Smooth muscle cell (in vitro differentiated cells): ENCODE measurements at regions not wholly inside any gene's neighbourhood (a gene's known extent, or its start where the extent isn't known, plus 50 kb on each side); places are given as distances from the start of the nearest gene placed in this dataset. TPM values are rescaled to one million over a fixed set of nuclear protein-coding genes. Genes with fewer than 3 reads are reported as not detected.

Experiments
- DNase-seq: peaks from one replicate; lab custom pipeline; 2025; ENCODE audit not compliant: unreplicated experiment; lab: John Stamatoyannopoulos, UW
- H2AFZ ChIP-seq: fragments of 200-600 bp; sonication (generic); 2 replicates; pipeline ENCODE4 v1.6.0; 2016; ENCODE audit warnings: antibody characterized with exemption, low read depth, mild to moderate bottlenecking
- H3F3A ChIP-seq: fragments of 200-600 bp; sonication (generic); 2 replicates; pipeline ENCODE4 v1.6.0; 2017; ENCODE audit warnings: antibody characterized with exemption, low read depth
- H3K27ac ChIP-seq: fragments of 200-600 bp; sonication (generic); 2 replicates; pipeline ENCODE4 v1.5.1; 2016; ENCODE audit warnings: low read depth, mild to moderate bottlenecking
- H3K27me3 ChIP-seq: fragments of 200-600 bp; sonication (generic); 2 replicates; pipeline ENCODE4 v1.6.1; 2016; ENCODE audit warnings: low read depth, mild to moderate bottlenecking
- H3K36me3 ChIP-seq: fragments of 200-600 bp; sonication (generic); 2 replicates; pipeline ENCODE4 v1.5.1; 2016; ENCODE audit warnings: low read depth
- H3K4me1 ChIP-seq: fragments of 200-600 bp; sonication (generic); 2 replicates; pipeline ENCODE4 v1.5.1; 2016; ENCODE audit warnings: low read depth
- H3K4me2 ChIP-seq: fragments of 200-600 bp; sonication (generic); 2 replicates; pipeline ENCODE4 v1.6.0; 2016; ENCODE audit warnings: mild to moderate bottlenecking
- H3K4me3 ChIP-seq: fragments of 200-600 bp; sonication (generic); 2 replicates; pipeline ENCODE4 v1.5.1; 2016; ENCODE audit warnings: mild to moderate bottlenecking
- H3K79me2 ChIP-seq: fragments of 200-600 bp; sonication (generic); 2 replicates; pipeline ENCODE4 v1.6.0; 2016; ENCODE audit warnings: low read depth, mild to moderate bottlenecking
- H3K9ac ChIP-seq: fragments of 200-600 bp; sonication (generic); 2 replicates; pipeline ENCODE4 v1.6.0; 2016; ENCODE audit warnings: low read depth
- H3K9me3 ChIP-seq: fragments of 200-600 bp; sonication (generic); replicated peaks from 2 replicates; pipeline ENCODE4 v1.5.1; 2016; ENCODE audit warnings: low read depth
- H4K20me1 ChIP-seq: fragments of 200-600 bp; sonication (generic); 2 replicates; pipeline ENCODE4 v1.6.0; 2016; ENCODE audit warnings: low read depth
- CTCF ChIP-seq: fragments of 200-600 bp; sonication (generic); IDR thresholded peaks from 2 replicates; pipeline ENCODE4 v1.5.1; 2017; ENCODE audit warnings: borderline replicate concordance, mild to moderate bottlenecking, antibody characterized with exemption; ENCODE audit not compliant: insufficient read depth, poor library complexity, severe bottlenecking
- WGBS: methylation state at CpG from one replicate; pipeline ENCODE4 v1.1.7; 2016; ENCODE audit warnings: low lambda C conversion rate; 5-methylcytosine and 5-hydroxymethylcytosine counted together
- microRNA counts: library from miRNA; unstranded; fragments of <30 nt; microRNA quantifications from one replicate; lab custom pipeline; 2016
- microRNA-seq: library from miRNA; unstranded; fragments of <30 nt; microRNA quantifications from one replicate; pipeline ENCODE4, GENCODE V29; 2016; ENCODE audit warnings: borderline number of aligned reads
- small RNA-seq: library from RNA; depleted of rRNA; stranded (forward); fragments of <200 nt; gene quantifications from one replicate; pipeline ENCODE3, GENCODE V24; 2014

GRCh38 chr18:37617623-37618022 is 52.0 kb upstream of the CELF4 start:
- Histone ChIP-seq H3K36me3 (no peaks in the 10 kb centered on the region), H3K79me2 (no peaks in the 10 kb centered on the region), H3K4me1 (peaks cover 5% of the 10 kb centered on the region), H2AFZ (no peak overlapping the region), H3K4me2 (no peak overlapping the region), H4K20me1 (no peaks in the 10 kb centered on the region), H3K4me3 (no peak overlapping the region), H3F3A (no peaks in the 10 kb centered on the region), H3K27me3 (peaks cover 20% of the 10 kb centered on the region), H3K27ac (no peak overlapping the region), H3K9me3 (no peaks in the 10 kb centered on the region), H3K9ac (no peak overlapping the region)
- DNase-seq, result no peak
- no peak for TF ChIP-seq CTCF
- 59% methylated on average over 2 of the region's 2 CpGs for WGBS

MicroRNAs encoded in the stretch of these regions (microRNA counts, 767-probe panel; counts per million panel counts)
- microRNA hsa-miR-924 (lab: Ali Mortazavi, UCI), result 183 counts per million

Small RNA genes in the stretch of these regions (microRNA-seq; reads per million reads assigned to microRNA genes)
- gene MIR4318 (not detected), gene MIR5583-1 (not detected), gene MIR5583-2 (not detected), gene MIR924 (not detected)

Small RNA genes in the stretch of these regions (small RNA-seq; reads per million reads assigned to genes)
- gene AC011712.1, result not detected
- gene MIR4318, result not detected
- not detected for gene MIR5583-1
- not detected for gene RN7SKP182
- gene RNU6-1242P, result not detected
- gene RNU6-706P, result not detected
